ENCODE measurements at regions not wholly inside any gene's neighbourhood (a gene's known extent, or its start where the extent isn't known, plus 50 kb on each side); places are given as distances from the start of the nearest gene placed in this dataset.

DNA sequence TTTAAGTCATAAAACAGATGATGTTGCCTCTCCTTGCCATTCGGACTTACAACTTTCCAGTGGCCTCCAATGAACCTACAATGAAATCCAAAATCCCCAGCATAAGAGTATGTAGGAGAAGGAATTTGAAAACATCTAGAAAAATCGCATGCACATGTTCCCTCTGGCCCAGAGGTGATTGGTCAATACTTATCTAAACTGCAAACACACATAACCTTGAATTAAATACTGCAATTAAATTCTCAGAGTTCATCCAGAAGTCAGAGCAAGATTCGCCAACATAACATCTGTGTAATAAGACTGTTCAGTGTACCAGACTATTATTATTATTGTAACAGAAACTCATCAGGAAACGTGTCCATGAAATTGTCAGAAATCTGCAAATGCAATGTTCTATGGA is 82.2 kb upstream of the USP29 start:
- DNase-seq, result no peak

GRCh38 chr19:57047743-57048142 is 72.0 kb upstream of the USP29 start:
- DNase-seq, result no peak

DNA sequence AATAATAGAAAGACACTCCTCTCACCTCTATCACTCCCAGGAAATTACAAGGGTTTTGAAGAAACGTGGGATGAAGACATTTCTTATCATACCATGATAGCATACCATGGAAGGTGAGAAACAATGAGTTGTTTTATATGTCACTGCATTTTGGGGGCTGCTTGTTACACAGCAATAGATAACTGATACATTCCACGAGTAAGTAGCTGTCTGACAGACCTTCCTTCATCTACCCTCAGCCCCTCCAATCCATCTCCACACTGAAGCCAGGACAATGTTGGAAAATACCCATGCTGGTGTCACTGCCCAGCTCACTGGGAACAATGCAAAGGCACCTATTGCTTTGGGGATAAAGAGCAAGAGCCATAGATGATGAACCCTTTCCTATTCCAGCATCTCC is 68.9 kb upstream of the USP29 start:
- DNase-seq, result no peak

GRCh38 chr19:57052081-57052480 is 67.7 kb upstream of the USP29 start:
- DNase-seq, result no peak

- no peak for DNase-seq
These were observed 66.4 kb upstream of the USP29 start for GRCh38 chr19:57053401-57053800.

- no peak for DNase-seq
These were observed 63.8 kb upstream of the USP29 start for GRCh38 chr19:57055956-57056355.

DNA sequence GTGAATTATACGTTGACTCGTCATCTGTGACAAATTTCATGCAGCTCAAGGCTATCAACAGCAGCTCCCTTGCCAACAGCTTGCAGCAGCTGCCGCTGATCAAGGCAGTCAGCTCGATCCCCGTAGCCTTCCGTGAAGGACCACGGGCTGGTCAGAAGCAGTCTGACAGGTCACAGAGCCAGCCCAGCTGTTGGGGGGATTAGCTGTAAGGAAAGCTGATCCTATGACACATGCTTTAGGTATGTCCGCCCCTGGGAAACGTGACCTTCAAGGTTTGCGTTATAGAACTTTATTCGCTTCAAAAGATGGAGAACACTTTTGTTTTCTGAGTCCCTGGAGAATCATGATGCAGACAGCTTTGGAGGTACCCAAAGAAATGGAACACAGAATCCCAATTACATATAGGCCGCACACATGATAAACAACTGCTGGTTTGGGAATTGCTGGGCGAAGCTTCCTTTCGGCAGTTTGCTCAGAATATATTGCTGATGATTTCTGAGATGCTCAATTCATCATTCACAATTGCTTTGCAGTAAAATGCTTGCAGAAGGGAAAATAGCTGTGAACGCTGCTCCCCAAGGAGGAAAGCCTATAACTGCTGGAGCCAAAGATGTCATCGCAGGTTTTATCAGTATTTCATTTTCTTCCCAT is 62.6 kb upstream of the USP29 start:
- DNase-seq, result no peak

GRCh38 chr19:57058871-57059270 is 60.9 kb upstream of the USP29 start:
- no peak for DNase-seq

GRCh38 chr19:57063070-57063469 is 56.7 kb upstream of the USP29 start:
- DNase-seq, result no peak

GRCh38 chr19:57067440-57067839 is 52.3 kb upstream of the USP29 start:
- no peak for DNase-seq

- DNase-seq, result no peak
These were observed 51.5 kb upstream of the USP29 start for GRCh38 chr19:57068311-57068710.

- peak in 1 of 2 donors; percentile 1 for DNase-seq
These were observed 50.7 kb upstream of the USP29 start for GRCh38 chr19:57068921-57069697.

All from stimulated activated CD4-positive, alpha-beta T cell treated with anti-CD3 and anti-CD28 coated beads, Interleukin-2, amount 100 ng/mL, for 48 hours (primary cell).